Breast epithelium (tissue), 3 donors: ENCODE measurements at regions not wholly inside any gene's neighbourhood (a gene's known extent, or its start where the extent isn't known, plus 50 kb on each side); places are given as distances from the start of the nearest gene placed in this dataset.

Experiments used
- CTCF ChIP-seq, 3 donors: fragments of 450-650 bp; IDR thresholded peaks; one replicate each; pipeline ENCODE4 v1.5.1; 2016 to 2017; ENCODE audit warnings: antibody characterized with exemption in 3 of 3, mild to moderate bottlenecking in 3 of 3, moderate library complexity in 3 of 3
- POLR2A ChIP-seq: fragments of 450-650 bp; IDR thresholded peaks from one replicate; pipeline ENCODE4 v1.6.1; 2016; ENCODE audit warnings: antibody characterized with exemption, mild to moderate bottlenecking, moderate library complexity
- POLR2AphosphoS5 ChIP-seq, 3 donors: sonication (generic); formaldehyde crosslinking; IDR thresholded peaks; one replicate each; pipeline ENCODE4 v1.6.1; 2017; ENCODE audit warnings: antibody characterized with exemption in 3 of 3

DNA sequence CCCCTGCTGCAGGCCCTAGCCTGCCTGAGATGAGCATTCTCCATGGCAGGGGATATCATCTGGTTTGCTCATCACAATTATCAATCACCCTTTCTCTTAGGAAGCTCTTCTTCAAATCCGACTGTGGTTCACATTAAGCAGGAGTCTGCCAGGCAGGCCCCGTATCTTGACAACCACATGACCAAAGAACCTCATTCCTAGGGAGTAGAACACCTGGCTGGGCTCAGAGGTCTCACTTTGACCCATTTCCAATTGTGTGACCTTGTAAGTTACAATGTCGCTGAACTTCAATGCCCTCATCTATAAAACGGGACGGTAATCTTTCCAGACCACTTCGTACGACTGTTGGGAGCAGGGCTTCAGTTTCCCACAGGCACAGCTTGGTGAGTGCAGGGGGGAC is 156.4 kb upstream of the PCBD1 start:
- TF ChIP-seq POLR2A, result no peak
- no peak for TF ChIP-seq CTCF (IDR thresholded peaks at IDR 0.05)
- TF ChIP-seq POLR2AphosphoS5 (IDR thresholded peaks at IDR 0.05), result no peak
